Smooth muscle cell of the brain vasculature (primary cell): ENCODE measurements at regions not wholly inside any gene's neighbourhood (a gene's known extent, or its start where the extent isn't known, plus 50 kb on each side); places are given as distances from the start of the nearest gene placed in this dataset.
"Not testable (repeated sequence)": the region's sequence is repeated elsewhere in the genome, so short reads cannot be mapped to it uniquely, and the experiment has no call there.

Experiments
- DNase-seq: peaks from one replicate; pipeline ENCODE4 v3.0.0-alpha.2; 2012; ENCODE audit warnings: low read depth, low spot score

GRCh38 chr3:151596940-151597339 lies 136.1 kb upstream of the IGSF10 start:
- DNase-seq = no peak

GRCh38 chr3:151593928-151594327 lies 133.1 kb upstream of the IGSF10 start:
- DNase-seq = no peak

GRCh38 chr3:151592287-151592686 lies 131.4 kb upstream of the IGSF10 start:
- no peak for DNase-seq

GRCh38 chr3:151591441-151591840 lies 130.6 kb upstream of the IGSF10 start:
- no peak for DNase-seq

GRCh38 chr3:151589311-151589710 lies 128.4 kb upstream of the IGSF10 start:
- DNase-seq = no peak

- DNase-seq = not testable (repeated sequence)
Measured at GRCh38 chr3:151587659-151588058, 126.8 kb upstream of the IGSF10 start.

- DNase-seq = no peak
Measured at GRCh38 chr3:151584566-151584965, 123.7 kb upstream of the IGSF10 start.

- no peak for DNase-seq
Measured at GRCh38 chr3:151581035-151581434, 120.2 kb upstream of the IGSF10 start.

GRCh38 chr3:151580591-151580990 lies 119.7 kb upstream of the IGSF10 start:
- DNase-seq = no peak

GRCh38 chr3:151579571-151580270 lies 118.9 kb upstream of the IGSF10 start:
- DNase-seq = no peak

GRCh38 chr3:151578495-151578894 lies 117.6 kb upstream of the IGSF10 start:
- no peak for DNase-seq

- DNase-seq = no peak
Measured at GRCh38 chr3:151576511-151577137, 115.8 kb upstream of the IGSF10 start.

GRCh38 chr3:151568184-151568583 lies 107.3 kb upstream of the IGSF10 start:
- DNase-seq = no peak

GRCh38 chr3:151567477-151567876 lies 106.6 kb upstream of the IGSF10 start:
- DNase-seq = no peak

- DNase-seq = no peak
Measured at GRCh38 chr3:151564261-151564660, 103.4 kb upstream of the IGSF10 start.

- DNase-seq = no peak
Measured at GRCh38 chr3:151563305-151563704, 102.4 kb upstream of the IGSF10 start.

- DNase-seq = no peak
Measured at GRCh38 chr3:151562891-151563290, 102.0 kb upstream of the IGSF10 start.

- DNase-seq = no peak
Measured at GRCh38 chr3:151561878-151562277, 101.0 kb upstream of the IGSF10 start.

GRCh38 chr3:151560738-151561137 lies 99.9 kb upstream of the IGSF10 start:
- DNase-seq = no peak

GRCh38 chr3:151559736-151560135 lies 98.9 kb upstream of the IGSF10 start:
- no peak for DNase-seq

GRCh38 chr3:151558661-151559060 lies 97.8 kb upstream of the IGSF10 start:
- no peak for DNase-seq

- DNase-seq = no peak
Measured at GRCh38 chr3:151557068-151557840, 96.4 kb upstream of the IGSF10 start.

GRCh38 chr3:151556596-151556995 lies 95.7 kb upstream of the IGSF10 start:
- no peak for DNase-seq
